Medulla oblongata (tissue), 1 donor: ENCODE measurements at regions not wholly inside any gene's neighbourhood (a gene's known extent, or its start where the extent isn't known, plus 50 kb on each side); places are given as distances from the start of the nearest gene placed in this dataset.
"Not testable (repeated sequence)": the region's sequence is repeated elsewhere in the genome, so short reads cannot be mapped to it uniquely, and the experiment has no call there.

Experiments
- DNase-seq: peaks from one replicate; pipeline ENCODE4 v3.0.0-alpha.2; 2015; ENCODE audit errors: extremely low spot score

GRCh38 chr22:44630826-44631225, 71.2 kb upstream of the PRR5 start:
- no peak for DNase-seq

- no peak for DNase-seq
Measured at GRCh38 chr22:44628835-44629234, 73.2 kb upstream of the PRR5 start.

GRCh38 chr22:44628273-44628672, 73.7 kb upstream of the PRR5 start:
- no peak for DNase-seq

- no peak for DNase-seq
Measured at GRCh38 chr22:44627521-44628139, 74.4 kb upstream of the PRR5 start.

- peak; percentile 76 for DNase-seq
Measured at GRCh38 chr22:44625981-44626687, 75.9 kb upstream of the PRR5 start.

GRCh38 chr22:44625421-44625760, 76.6 kb upstream of the PRR5 start:
- no peak for DNase-seq

GRCh38 chr22:44624689-44625420, 77.1 kb upstream of the PRR5 start:
- no peak for DNase-seq

- DNase-seq: no peak
Measured at GRCh38 chr22:44623771-44624510, 78.1 kb upstream of the PRR5 start.

GRCh38 chr22:44622679-44623078, 79.3 kb upstream of the PRR5 start:
- DNase-seq: no peak

GRCh38 chr22:44622147-44622427, 79.9 kb upstream of the PRR5 start:
- DNase-seq: no peak

- no peak for DNase-seq
Measured at GRCh38 chr22:44621401-44622146, 80.4 kb upstream of the PRR5 start.

GRCh38 chr22:44620841-44621257, 81.2 kb upstream of the PRR5 start:
- no peak for DNase-seq

GRCh38 chr22:44620129-44620840, 81.7 kb upstream of the PRR5 start:
- DNase-seq: no peak

- DNase-seq: not testable (repeated sequence)
Measured at GRCh38 chr22:44619560-44620128, 82.4 kb upstream of the PRR5 start.

- not testable (repeated sequence) for DNase-seq
Measured at GRCh38 chr22:44618910-44619309, 83.1 kb upstream of the PRR5 start.

- DNase-seq: no peak
Measured at GRCh38 chr22:44618400-44618799, 83.6 kb upstream of the PRR5 start.

- no peak for DNase-seq
Measured at GRCh38 chr22:44617828-44618227, 84.2 kb upstream of the PRR5 start.

- DNase-seq: no peak
Measured at GRCh38 chr22:44616882-44617655, 84.9 kb upstream of the PRR5 start.

GRCh38 chr22:44616461-44616860, 85.5 kb upstream of the PRR5 start:
- DNase-seq: no peak

- no peak for DNase-seq
Measured at GRCh38 chr22:44615602-44616180, 86.3 kb upstream of the PRR5 start.
